ENCODE measurements at regions not wholly inside any gene's neighbourhood (a gene's known extent, or its start where the extent isn't known, plus 50 kb on each side); places are given as distances from the start of the nearest gene placed in this dataset.

GRCh38 chr9:102114557-102114956 lies 376.1 kb upstream of the GRIN3A start:
- no peak for DNase-seq

- no peak for DNase-seq
These were observed 374.7 kb upstream of the GRIN3A start for GRCh38 chr9:102113191-102113590.

- no peak for DNase-seq
These were observed 368.0 kb upstream of the GRIN3A start for GRCh38 chr9:102106439-102106838.

- no peak for DNase-seq
These were observed 363.3 kb upstream of the GRIN3A start for GRCh38 chr9:102101723-102102122.

- no peak for DNase-seq
These were observed 348.7 kb upstream of the GRIN3A start for GRCh38 chr9:102087141-102087540.

- DNase-seq, result no peak
These were observed 347.1 kb upstream of the GRIN3A start for GRCh38 chr9:102085548-102085947.

- DNase-seq, result no peak
These were observed 333.8 kb upstream of the GRIN3A start for GRCh38 chr9:102072059-102072764.

GRCh38 chr9:102069969-102070368 lies 331.5 kb upstream of the GRIN3A start:
- peak in 1 of 2 donors; percentile 51 for DNase-seq

- no peak for DNase-seq
These were observed 316.4 kb upstream of the GRIN3A start for GRCh38 chr9:102054811-102055210.

- DNase-seq, result no peak
These were observed 311.3 kb upstream of the GRIN3A start for GRCh38 chr9:102049586-102050246.

- DNase-seq, result no peak
These were observed 309.1 kb upstream of the GRIN3A start for GRCh38 chr9:102047549-102047948.

GRCh38 chr9:102044133-102044532 lies 305.7 kb upstream of the GRIN3A start:
- DNase-seq, result no peak

GRCh38 chr9:102038006-102038405 lies 299.6 kb upstream of the GRIN3A start:
- DNase-seq, result no peak

- DNase-seq, result no peak
These were observed 297.5 kb upstream of the GRIN3A start for GRCh38 chr9:102035929-102036328.

- DNase-seq, result no peak
These were observed 294.2 kb upstream of the GRIN3A start for GRCh38 chr9:102032614-102033013.

- DNase-seq, result no peak
These were observed 262.5 kb upstream of the GRIN3A start for GRCh38 chr9:102000956-102001355.

GRCh38 chr9:101999441-101999840 lies 261.0 kb upstream of the GRIN3A start:
- DNase-seq, result no peak

GRCh38 chr9:101995231-101995630 lies 256.8 kb upstream of the GRIN3A start:
- DNase-seq, result no peak

- no peak for DNase-seq
These were observed 255.3 kb upstream of the GRIN3A start for GRCh38 chr9:101993771-101994170.

GRCh38 chr9:101991926-101992325 lies 253.5 kb upstream of the GRIN3A start:
- DNase-seq, result no peak

- DNase-seq, result peak in 1 of 2 donors; percentile 24
These were observed 239.3 kb upstream of the GRIN3A start for GRCh38 chr9:101977614-101978210.

- no peak for DNase-seq
These were observed 232.2 kb upstream of the GRIN3A start for GRCh38 chr9:101970609-101971008.

GRCh38 chr9:101968392-101968791 lies 229.9 kb upstream of the GRIN3A start:
- DNase-seq, result no peak

GRCh38 chr9:101966691-101967090 lies 228.2 kb upstream of the GRIN3A start:
- no peak for DNase-seq

Measured in bone marrow (tissue), 2 donors.